ENCODE measurements at regions not wholly inside any gene's neighbourhood (a gene's known extent, or its start where the extent isn't known, plus 50 kb on each side); places are given as distances from the start of the nearest gene placed in this dataset.

- TF ChIP-seq, protein P1, sequence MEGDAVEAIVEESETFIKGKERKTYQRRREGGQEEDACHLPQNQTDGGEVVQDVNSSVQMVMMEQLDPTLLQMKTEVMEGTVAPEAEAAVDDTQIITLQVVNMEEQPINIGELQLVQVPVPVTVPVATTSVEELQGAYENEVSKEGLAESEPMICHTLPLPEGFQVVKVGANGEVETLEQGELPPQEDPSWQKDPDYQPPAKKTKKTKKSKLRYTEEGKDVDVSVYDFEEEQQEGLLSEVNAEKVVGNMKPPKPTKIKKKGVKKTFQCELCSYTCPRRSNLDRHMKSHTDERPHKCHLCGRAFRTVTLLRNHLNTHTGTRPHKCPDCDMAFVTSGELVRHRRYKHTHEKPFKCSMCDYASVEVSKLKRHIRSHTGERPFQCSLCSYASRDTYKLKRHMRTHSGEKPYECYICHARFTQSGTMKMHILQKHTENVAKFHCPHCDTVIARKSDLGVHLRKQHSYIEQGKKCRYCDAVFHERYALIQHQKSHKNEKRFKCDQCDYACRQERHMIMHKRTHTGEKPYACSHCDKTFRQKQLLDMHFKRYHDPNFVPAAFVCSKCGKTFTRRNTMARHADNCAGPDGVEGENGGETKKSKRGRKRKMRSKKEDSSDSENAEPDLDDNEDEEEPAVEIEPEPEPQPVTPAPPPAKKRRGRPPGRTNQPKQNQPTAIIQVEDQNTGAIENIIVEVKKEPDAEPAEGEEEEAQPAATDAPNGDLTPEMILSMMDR (IDR thresholded peaks at IDR 0.05; ENCODE audit: low read depth, low read length, missing input control) = no peak
- TF ChIP-seq TAF1 (conservative IDR thresholded peaks at IDR 0.05) = no peak
- TF ChIP-seq SP1 (IDR thresholded peaks at IDR 0.05) = no peak
- TF ChIP-seq JUND (IDR thresholded peaks at IDR 0.05) = no peak
Measured at GRCh38 chr2:7742301-7742700, 825.1 kb downstream of the RNF144A start.
